H1 (cell line): ENCODE measurements at regions not wholly inside any gene's neighbourhood (a gene's known extent, or its start where the extent isn't known, plus 50 kb on each side); places are given as distances from the start of the nearest gene placed in this dataset.

Experiments
- ATF3 ChIP-seq: IDR thresholded peaks from 2 replicates; pipeline ENCODE4 v1.6.1; 2011; ENCODE audit warnings: low read depth, mild to moderate bottlenecking, low read length; ENCODE audit not compliant: insufficient read depth
- GTF2F1 ChIP-seq: IDR thresholded peaks from 2 replicates; pipeline ENCODE4 v1.6.1; 2012; ENCODE audit warnings: low read depth, low read length, improper control_type of control experiment, borderline replicate concordance
- JUND ChIP-seq: IDR thresholded peaks from 2 replicates; pipeline ENCODE4 v1.6.1; 2011; ENCODE audit warnings: mild to moderate bottlenecking, improper control_type of control experiment, low read length
- SP2 ChIP-seq: IDR thresholded peaks from 2 replicates; pipeline ENCODE4 v1.6.1; 2012; ENCODE audit warnings: mild to moderate bottlenecking, low read length, inconsistent platforms
- TAF7 ChIP-seq: optimal IDR thresholded peaks from 2 replicates; pipeline ENCODE3; 2011; ENCODE audit warnings: low read depth, mild to moderate bottlenecking, inconsistent platforms, low read length, moderate library complexity, borderline replicate concordance

- TF ChIP-seq ATF3 = no peak
- no peak for TF ChIP-seq JUND
- no peak for TF ChIP-seq SP2
- no peak for TF ChIP-seq TAF7
- no peak for TF ChIP-seq GTF2F1
Observed at GRCh38 chr1:68953311-68953710, 456.4 kb upstream of the DEPDC1 start (continued).
